NCI-H69 (cell line): ENCODE measurements at regions not wholly inside any gene's neighbourhood (a gene's known extent, or its start where the extent isn't known, plus 50 kb on each side); places are given as distances from the start of the nearest gene placed in this dataset.
A peak's percentile ranks its signal among the peaks of the same experiment; 100 is the strongest.

Source experiments
- DNase-seq: peaks from one replicate; lab custom pipeline; 2025; lab: John Stamatoyannopoulos, UW

DNA sequence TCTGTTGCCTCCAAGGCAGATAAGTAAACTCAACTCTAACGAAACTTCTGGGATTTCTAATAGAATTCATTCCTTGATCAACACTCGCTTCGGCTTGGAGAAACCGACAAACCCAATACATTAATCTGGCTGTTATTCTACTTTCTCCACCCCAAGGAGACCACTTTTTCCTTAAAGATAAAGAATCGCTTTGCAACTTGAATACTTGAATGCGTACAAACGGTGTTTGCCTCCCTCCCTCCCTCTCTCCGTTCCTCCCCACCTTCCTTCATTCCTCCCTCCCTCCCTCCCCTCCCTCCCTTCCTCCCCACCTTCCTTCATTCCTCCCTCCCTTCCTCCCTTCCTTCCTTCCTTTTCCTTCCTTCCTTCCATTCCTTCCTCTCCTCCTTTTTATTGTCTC lies 432.6 kb downstream of the HAPSTR1 start:
- DNase-seq = no peak

DNA sequence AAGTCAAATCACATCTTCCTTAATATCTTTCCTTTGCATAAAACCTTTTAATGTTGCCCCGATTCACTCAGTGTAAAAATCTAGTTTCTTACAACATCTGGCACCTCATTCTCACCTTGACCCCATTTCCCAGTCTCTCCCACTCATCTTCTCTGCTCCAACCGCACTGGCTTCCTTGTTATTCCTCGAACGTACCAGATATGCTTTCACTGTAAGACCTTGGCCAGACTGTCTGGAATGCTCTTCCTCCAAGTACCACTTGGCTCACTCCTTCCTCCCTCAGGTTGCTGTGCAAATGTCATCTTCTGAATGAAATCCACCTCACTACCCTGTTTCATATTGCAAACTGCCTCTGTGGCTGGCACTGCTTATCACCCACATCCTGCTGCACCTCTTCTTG lies 433.6 kb downstream of the HAPSTR1 start:
- DNase-seq = no peak

DNA sequence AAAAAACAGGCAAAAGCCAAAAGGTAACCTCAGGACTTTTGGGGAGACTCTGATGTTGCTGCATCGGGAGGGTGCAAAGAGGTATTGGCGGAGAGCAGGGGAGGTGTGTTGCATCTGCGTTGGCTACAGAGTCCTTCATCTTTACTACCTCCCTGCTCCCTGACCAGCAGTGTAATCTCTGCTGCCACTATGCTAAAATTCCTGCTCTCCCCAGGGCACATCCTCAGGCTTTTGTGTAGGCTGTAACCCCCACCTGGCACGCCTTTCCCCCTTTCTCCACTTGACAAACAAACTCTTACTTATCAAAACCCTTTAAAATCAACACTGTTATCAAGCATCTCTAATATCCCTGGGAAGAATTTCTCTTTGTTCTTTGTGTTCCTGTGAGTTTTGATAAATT lies 435.3 kb downstream of the HAPSTR1 start:
- DNase-seq = no peak

DNA sequence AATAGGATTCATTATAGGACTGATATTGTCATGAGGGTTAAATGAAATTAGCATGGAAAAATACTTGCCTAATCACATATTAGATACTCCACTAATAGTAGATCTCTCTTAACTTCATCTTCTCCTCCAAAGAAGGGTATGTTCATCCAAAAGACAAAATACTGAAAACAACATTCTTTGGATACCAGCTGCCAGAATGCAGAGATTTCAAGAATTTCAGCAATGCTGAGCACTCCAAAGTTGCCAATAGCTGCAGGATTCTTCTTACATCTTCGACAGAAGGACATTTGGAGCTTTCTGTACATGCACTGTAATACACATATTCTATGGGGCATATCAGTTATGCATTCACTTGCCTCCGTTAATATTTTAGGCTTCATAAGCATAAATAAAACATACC lies 436.5 kb downstream of the HAPSTR1 start:
- DNase-seq = no peak

DNA sequence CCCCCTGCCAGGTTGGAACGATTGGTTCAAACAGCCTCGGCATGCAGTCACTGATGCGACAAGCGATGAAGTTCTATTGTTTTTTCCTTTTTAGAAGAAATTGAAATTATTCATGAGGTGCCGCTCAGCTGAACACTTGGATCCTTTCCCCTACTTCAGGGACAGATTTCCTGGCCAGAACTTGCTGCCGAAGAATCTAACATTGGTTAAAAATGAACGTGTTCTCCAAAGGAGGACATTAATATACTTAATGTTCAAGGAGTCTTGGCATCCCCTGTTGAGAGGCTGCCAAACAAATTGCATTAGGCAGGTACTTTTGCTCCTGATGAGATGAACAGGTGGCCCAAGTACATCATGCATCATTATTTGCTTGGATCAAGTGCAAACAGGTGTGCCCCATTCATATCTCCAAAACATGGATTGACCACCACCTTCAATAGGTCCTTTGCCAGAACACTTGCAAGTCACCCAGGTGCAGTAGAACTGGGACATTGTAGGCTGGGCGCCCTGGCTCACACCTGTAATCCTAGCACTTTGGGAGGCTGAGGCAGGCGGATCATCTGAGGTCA lies 437.2 kb downstream of the HAPSTR1 start:
- peak; percentile 34 for DNase-seq

DNA sequence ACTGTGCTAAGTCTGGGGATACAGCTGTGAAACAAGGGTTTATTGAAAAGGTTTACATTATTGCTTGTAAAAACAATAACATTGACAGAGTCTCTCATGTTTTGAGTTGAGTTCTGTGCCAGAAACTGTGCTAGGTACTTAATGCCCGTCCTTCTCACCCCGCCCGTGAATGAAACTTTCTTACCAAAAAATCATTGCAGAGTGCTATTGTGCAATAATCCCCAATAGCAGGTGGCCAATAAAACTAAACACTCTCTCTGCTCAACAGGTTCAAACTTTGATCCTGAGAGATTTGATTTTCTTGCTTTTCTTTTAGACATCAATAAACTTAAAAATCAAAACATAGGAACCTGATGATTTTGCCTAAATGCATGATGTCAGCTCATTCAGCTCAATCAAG lies 441.6 kb downstream of the HAPSTR1 start:
- no peak for DNase-seq

DNA sequence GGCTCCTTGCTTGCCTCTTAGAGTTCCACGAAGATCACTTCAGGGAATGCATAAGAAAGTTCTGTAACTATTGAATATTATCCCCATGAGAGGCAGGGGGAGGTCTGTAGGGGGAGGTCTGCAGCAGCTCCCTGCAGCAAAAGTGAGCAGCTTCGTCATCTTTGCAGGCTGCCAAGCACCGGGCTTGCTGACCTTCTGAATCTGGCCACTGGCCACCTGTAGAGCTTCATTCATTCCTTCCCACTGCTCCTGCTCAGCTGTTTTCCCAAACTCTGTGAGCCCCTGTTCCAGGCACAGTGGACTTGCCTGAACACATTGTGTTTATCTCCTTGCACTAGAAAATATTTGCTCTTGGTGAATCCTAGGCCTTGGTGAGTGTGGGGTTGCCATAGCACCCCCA lies 443.3 kb downstream of the HAPSTR1 start:
- peak; percentile 26 for DNase-seq

DNA sequence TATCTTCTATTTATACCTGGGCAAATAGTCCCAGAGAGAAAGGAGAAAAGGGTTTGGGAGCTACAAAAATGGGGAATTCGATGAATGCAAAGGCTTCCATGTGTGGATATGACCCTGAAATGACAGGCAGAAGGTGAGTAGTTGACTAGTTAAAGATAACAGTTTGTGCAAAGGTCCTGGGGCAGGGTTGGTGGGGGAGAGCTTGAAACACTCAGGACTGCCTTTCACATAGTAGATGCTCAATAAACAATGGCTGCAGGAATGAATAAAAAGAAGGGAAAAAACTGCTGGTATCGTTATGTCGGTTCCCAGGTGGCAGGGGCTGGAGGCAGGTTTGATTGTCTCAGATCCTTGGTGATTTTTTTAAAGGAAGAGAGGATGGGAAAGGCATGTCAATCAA lies 445.5 kb downstream of the HAPSTR1 start:
- DNase-seq = no peak

DNA sequence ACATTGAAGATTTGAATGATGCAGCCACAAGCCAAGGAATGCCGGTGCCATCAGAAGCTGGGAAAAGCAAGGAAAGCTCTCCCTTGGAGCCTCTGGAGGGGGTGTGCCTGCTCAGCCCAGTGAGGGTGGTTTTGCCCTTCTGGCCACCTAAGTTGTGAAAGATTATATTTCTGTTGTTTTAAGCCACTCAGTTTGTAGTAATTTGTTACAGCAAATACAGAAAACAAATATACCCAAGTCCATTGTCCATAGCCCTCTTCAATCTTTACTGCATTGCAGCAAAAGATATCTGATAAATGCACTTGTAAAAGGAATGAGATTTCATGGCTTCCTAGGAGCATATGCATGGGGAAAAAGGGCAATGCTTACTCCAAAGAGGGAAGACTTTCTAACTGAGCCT lies 447.9 kb downstream of the HAPSTR1 start:
- DNase-seq = no peak

DNA sequence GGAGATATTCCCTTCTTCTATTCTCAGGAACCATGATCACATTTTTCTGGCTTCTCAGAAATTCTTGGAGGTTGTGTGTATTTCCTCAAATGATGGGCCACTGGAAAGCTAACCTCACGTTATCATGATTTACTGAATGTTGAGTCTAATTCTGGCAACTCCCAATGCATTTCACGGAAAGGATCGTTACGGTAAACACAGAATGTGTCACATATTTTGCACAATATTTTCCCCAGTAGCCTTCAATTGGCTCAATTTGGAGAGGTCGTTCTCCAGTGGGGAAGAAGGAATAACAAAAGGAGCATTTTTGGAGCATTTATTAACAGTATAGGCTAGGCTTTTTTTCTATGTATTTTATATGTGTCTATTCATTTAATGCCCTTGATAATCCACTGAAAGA lies 450.3 kb downstream of the HAPSTR1 start:
- DNase-seq = no peak

DNA sequence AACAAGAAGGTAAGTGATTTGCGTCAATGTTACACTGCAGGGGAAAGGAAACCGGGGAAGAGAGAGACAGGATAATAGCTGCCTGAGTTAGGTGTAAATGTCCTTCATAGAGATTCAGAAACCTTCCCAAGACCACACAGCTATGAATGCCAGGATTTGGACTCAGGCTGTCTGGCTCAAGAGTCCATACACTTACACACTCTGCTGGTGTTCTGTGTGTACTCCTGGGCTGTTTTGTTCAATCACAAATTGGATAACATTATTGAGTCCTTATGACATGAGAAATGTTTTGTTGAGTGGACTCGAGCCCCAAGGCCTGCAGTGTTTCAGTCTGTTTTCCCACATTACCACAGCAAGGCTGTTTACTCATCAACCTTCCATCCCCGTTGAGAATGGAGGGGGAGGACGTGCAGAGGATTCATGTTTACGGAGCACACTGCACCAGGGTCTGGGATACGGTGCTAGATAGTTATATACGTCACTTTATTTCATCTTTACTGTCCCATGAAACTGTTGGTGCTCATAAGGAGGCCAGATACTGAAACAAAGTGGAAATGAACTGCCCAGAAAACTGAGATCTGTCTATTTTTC lies 450.8 kb downstream of the HAPSTR1 start:
- DNase-seq = no peak

DNA sequence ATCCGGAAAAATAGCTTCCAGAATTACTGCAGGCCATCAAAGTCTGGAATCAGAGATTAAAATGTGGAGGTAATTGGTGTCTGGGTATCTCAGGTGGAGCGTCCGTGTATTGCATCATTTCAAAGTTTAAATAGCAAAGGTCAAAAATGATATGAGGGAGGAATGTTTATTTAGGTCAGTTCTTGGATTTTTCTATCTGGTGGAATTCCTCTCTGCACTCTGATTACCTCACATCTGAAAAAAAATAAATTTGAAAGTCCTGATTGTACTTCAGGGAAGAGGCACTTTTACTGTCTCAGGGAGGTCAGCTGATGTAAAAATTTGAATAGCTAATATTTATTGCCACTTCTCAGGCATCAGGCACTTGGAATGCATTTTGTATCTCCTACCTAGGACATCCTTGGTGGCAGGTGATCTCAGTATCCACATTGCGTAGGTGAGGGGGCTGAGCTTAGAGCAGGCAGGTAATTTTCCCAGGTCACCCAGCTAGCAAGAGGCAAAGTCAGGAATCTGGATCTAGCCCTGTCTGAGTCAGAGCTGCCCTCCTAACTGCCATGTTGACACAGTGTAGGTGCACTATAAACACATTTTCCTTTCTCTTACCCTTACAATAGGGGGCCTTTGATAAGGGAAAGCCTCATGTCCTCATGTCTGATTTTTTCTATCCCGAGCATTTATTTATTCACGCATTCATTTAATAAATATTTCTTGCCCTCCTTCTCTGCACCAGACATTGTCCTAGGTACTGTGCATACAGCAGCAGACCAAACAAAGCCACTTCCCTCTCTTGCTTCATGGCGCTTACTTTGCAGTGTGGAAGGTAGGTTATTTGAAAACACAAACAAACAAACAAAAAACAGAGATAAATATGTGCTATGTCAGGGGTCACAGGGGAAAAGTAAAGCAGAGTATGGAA lies 454.3 kb downstream of the HAPSTR1 start:
- DNase-seq = no peak

DNA sequence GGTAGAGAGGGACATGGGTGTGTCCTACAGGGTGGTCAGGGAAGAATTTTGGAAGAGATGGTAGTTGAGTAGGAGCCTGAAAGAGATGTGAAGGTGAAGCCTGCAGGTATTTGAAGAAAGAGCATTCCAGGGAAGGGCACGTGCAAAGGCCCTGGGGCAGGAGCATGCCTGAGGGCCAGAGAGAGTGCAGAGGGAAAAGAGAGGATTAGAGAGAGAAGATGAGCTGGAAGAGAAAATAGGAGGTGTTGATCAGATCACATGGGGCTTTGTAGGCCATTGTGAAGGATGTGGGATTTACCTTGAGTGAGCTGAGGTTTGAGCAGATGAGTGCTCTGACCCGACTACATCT lies 455.0 kb downstream of the HAPSTR1 start:
- DNase-seq = no peak

DNA sequence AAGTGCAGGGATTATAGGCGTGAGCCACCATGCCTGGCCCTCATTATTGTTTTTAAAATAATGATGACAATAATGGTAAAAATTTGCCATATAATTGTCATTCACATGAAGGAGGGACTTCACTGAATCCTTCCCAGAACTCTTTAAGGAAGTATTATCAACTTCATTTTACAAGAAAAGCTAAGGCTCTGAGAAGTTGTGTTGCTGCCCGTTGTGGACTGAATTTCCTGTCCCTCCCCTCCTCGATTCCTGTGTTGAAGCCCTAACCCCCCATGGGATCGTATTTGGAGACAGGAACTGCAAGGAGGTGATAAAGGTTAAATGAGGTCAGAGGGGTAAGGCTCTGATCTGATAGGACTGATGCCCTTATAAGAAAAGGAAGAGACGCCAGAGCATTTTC lies 458.0 kb downstream of the HAPSTR1 start:
- DNase-seq = no peak

DNA sequence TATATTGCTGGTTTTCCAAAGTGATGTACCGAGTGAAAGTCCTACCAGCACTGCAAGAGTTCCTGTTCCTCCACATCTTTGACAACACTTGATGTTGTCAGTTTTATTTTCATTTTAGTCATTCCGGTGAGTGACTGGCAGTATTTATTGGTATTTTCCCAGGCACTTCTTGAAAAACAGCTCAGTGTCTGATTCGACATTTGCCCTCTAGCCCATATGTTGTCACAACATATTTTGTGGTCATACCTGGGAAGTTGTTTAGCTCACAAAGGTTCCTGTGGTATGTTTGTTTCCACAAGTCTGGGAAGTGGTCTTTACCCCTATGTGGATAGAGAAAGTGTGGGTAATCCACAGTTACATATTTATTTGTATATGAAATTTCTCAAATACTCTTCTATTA lies 463.6 kb downstream of the HAPSTR1 start:
- DNase-seq = no peak

DNA sequence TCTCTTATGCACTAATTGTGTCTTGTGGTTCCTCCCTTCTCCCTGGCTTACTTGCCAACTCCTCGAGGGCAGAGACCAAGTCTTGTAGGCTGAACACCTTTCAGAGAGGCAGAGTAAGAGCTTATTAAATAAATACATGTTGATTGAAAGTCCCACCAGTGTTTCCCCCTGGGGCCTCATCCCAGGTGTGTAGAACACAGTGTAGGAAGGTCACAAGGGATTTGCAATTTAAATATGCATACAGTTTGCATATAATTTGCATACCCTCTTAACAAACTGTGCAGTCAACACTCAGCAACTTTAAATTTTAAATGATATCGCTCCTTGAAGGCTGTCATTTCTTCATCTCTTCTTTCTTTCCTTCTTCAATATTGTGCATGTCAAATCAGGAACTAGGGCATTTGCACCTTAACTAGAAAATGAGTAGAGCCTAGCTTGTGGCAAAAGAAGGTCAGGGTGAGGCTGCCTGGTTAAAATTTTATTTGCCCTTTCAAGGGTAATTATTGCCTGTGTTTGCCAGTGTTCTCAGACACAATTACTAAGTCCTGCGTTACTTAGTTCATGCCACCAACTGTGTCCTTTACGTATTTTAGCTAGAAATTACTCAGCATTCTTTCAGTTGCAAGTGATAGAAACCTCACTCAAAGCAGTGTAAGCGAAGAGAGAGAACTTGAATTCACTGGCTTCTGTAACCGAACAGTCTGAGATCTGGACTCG lies 465.7 kb downstream of the HAPSTR1 start:
- peak; percentile 73 for DNase-seq

DNA sequence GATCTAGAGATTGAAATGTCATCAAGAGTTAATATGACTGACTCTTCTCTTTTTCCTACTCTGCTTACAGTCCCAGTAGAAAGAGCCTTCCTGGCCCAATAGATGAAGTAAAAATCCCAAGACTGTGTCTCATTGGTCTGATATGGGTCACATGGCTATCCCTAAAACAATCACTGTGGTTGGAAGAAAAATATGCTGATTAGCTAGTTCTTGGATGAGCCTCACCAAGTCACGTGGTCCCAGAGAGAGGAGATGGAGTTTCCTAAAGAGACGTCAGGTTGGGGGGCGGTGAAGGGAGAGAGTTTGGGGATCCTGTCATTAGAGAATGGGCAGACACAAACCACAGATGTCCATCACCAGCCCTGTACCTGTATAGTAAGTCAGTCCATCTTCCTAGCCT lies 466.3 kb downstream of the HAPSTR1 start:
- no peak for DNase-seq

DNA sequence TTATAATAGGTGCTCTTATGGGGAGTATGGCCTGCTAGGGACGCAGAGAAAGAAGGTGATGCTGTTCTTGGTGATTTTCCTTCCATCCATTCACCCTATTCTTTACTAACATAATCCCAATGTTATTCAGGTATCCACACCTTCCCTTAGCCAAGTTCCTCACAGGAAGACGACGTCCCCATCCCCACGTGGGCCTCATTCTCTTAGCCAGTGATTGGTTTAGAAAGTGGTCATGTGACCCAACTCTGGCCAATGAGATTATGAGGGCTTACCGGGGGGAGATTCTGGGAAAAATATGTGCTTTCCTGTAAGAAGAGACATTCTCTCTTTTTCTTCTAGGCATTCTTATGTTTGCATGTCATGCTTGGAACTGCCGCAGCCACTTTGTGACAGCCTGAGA lies 474.7 kb downstream of the HAPSTR1 start:
- no peak for DNase-seq

DNA sequence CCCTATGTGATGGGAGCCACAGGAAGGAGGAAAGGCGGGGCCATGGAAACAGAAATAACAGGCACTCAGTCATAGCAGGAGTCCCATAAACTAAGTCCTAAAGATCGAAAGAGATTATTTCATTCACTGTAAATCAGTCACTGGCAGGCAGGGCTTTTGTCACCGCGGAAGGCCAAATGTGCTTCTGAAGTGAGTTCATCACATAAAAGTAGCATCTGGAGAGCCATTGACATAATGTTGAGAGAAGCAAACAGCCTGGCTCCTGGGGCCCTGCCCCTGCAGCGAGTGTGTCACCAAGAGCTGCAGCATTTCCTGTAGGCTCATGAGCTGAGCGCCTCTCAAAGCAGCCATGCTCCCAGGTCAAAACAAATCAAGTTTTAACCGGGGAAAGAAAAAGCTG lies 476.2 kb downstream of the HAPSTR1 start:
- peak; percentile 54 for DNase-seq

DNA sequence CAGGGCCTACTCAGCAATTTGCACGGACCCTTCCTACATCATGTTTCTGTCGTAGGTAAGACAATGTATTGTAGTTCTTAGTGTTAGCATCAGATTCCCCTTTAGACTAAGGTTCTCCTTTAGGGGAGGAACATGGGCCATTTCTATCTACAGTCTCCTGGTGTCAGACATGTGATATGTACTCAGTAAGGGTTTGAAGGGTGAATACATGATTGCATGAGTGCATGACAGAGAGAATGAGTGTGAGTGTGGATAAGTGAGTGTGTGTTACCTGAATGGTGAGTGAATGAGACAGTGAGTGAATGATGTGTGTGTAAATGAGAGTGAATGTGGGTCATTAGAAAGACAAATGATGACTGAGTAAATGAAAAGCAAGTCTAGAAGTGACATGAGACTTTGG lies 476.8 kb downstream of the HAPSTR1 start:
- no peak for DNase-seq

DNA sequence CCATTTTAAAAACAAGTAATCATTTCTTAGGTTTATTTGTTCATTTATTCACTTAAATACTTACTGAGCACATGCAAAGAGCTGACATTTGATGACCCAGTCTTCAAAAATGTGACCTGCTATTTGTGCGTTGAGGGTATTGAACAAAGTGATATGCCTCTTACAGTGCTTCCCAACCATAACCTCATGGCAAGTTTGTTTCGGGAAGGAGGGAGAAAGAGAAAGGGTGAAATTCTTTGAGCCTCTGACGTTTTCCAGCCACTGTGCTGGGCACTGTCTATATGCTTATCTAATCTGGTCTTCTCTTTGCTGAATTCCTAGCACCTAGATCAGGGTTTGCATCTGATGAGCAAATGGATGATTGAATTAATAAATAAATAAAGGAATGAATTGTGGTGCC lies 479.1 kb downstream of the HAPSTR1 start:
- DNase-seq = no peak

DNA sequence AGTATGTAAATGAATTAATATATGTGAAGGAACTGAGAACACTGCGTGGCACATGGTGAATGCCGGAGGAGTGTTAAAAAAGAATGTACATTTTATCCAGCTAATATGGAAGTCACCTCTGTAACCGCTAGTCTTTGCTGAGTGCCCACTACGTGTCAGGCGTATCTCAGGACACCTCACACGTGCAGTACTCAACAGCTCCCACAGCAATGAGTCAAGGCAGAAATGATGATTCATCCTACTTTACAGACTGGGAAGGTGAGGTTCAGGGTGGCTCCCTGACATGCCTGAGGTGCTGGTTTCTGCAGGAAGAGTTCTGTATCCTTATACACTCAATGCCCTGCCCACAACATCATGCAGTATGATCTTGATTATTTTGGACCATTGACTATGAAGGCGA lies 487.0 kb downstream of the HAPSTR1 start:
- DNase-seq = no peak

DNA sequence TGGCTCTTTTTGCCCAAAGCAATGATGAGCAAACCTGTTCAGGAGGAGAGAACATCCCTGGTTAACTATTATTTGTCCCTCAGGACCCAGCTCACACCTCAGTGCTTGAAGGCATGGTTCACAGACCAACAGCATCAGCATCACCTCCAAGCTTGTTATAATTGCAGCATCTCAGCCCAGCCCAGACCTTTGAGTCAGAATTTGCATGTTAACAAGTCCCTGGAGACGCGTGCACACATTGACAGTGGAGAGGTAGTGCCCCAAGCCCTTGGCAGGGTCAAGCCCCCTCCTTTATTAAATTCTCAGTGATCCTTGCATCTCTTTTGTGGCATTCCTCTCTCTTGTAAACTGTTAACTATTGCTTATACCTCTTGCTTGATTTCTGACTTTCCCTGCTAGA lies 488.6 kb downstream of the HAPSTR1 start:
- no peak for DNase-seq
